ENCODE measurements at regions not wholly inside any gene's neighbourhood (a gene's known extent, or its start where the extent isn't known, plus 50 kb on each side); places are given as distances from the start of the nearest gene placed in this dataset.

DNA sequence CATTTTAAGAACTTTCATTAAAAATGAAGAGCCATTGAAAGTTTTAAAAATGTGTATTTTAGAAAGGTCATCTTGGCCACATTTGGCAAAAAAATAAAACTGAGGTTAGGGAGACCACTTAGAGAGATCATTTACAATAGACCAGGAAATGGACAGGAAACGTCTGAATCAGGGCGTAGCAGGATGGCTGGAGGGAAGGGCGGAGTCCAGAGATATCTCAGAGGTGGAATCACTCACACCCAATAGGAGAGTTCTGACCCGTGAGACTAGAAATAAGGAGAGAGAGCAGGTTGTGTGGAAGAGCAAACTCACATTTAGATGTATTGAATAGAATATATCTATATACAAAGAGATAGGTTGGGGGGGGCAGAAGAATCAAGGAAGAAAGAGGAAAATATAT is 373.4 kb downstream of the METTL4 start:
- TF ChIP-seq, protein P1, sequence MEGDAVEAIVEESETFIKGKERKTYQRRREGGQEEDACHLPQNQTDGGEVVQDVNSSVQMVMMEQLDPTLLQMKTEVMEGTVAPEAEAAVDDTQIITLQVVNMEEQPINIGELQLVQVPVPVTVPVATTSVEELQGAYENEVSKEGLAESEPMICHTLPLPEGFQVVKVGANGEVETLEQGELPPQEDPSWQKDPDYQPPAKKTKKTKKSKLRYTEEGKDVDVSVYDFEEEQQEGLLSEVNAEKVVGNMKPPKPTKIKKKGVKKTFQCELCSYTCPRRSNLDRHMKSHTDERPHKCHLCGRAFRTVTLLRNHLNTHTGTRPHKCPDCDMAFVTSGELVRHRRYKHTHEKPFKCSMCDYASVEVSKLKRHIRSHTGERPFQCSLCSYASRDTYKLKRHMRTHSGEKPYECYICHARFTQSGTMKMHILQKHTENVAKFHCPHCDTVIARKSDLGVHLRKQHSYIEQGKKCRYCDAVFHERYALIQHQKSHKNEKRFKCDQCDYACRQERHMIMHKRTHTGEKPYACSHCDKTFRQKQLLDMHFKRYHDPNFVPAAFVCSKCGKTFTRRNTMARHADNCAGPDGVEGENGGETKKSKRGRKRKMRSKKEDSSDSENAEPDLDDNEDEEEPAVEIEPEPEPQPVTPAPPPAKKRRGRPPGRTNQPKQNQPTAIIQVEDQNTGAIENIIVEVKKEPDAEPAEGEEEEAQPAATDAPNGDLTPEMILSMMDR (IDR thresholded peaks at IDR 0.05; ENCODE audit: borderline replicate concordance, control extremely low read depth, extremely low read depth, insufficient read depth, missing control alignments), result no peak
- in situ Hi-C loops (cut with MboI; ENCODE audit: low sequenced_read_pairs, unreplicated experiment), result no loop called here
- no peak for DNase-seq (ENCODE audit: low spot score)

DNA sequence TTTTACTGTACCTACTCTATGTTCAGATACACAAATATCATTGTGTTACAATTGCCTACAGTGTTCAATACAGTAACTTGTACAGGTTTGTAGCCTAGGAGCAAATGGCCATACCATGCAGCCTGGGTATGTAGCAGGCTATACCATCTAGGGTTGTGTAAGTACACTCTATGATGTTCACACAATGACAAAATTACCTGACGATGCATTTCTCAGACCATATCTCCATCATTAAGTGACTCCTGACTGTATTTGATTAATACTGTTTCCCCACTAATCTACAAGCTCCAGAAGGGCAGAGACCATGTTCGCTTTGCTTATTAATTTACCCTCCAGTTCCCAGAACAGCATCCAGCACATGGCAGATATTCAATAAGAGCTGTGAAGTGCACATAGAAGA is 372.2 kb downstream of the METTL4 start:
- TF ChIP-seq, protein P1 (IDR thresholded peaks at IDR 0.05; ENCODE audit: borderline replicate concordance, control extremely low read depth, extremely low read depth, insufficient read depth, missing control alignments), result no peak
- in situ Hi-C loops (cut with MboI; ENCODE audit: low sequenced_read_pairs, unreplicated experiment), result no loop called here
- DNase-seq (ENCODE audit: low spot score), result no peak

DNA sequence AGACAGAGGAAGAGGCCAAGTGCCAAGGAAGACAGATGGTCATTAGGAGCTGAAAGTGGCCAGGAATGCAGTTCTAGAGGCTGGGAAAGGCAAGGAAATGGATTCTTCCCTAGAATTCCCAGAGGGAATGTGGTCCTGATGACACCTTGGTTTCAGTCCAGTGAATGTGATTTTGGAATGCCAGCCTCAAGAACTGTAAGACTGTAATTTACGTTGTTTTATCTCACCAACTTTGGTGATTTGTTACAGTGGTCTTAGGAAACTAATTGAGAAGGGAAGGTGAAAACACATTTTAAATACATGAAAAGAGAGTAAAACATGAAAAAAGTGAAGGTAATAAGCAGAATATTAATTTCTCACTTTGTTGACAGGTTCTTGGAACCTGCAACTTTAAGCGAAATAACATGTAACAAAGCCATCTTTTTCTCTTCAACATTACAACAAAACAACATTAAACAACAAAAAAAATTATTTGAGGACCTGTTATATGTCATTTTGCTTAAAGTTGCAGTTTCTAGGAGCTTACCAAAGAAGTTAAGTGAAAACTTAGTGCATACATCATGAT is 370.2 kb downstream of the METTL4 start:
- in situ Hi-C loops (cut with MboI; ENCODE audit: low sequenced_read_pairs, unreplicated experiment), result no loop called here
- no peak for DNase-seq (ENCODE audit: low spot score)

DNA sequence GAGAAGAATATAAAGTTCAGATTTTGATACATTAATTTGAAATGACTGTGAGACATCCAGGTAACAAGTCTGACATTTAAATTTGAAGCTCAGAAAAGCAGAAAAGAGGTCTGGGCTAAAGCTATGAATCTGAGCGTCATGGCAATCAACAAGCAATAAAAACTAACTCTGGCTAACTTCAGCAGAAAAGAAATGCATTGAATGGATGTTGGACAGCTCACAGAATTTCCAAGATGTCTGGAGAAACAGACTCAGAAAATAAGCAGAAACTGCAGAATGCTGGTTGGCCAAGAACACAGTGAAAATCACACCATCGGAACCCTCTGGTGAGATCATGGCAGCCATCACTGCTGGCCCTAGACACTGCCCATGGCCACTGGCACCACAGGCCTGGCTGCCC is 366.6 kb downstream of the METTL4 start:
- no peak for DNase-seq (ENCODE audit: low spot score)
- TF ChIP-seq, protein P1 (IDR thresholded peaks at IDR 0.05; ENCODE audit: borderline replicate concordance, control extremely low read depth, extremely low read depth, insufficient read depth, missing control alignments), result no peak
- in situ Hi-C loops (cut with MboI; ENCODE audit: low sequenced_read_pairs, unreplicated experiment), result no loop called here

More for the DNA sequence above, 370.2 kb downstream of the METTL4 start:
- TF ChIP-seq, protein P1 (IDR thresholded peaks at IDR 0.05; ENCODE audit: borderline replicate concordance, control extremely low read depth, extremely low read depth, insufficient read depth, missing control alignments), result no peak

DNA sequence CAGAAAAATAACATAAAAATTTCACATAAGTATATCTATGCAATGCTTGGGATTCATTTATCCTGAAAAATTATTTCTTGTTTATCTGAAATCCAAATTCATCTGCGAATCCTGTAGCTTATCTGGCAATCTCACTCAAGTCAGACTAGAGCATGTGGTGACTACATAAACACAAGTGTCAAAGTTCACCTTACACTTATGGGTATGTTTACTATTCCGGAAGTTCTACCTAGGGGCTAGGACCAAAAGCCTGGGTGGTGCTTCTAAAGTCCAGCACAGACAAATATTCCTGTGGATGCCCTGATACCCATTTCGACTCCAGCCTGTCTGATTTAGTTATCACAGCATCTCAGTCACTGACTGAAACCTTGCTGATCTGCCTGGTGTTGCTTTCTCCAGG is 364.0 kb downstream of the METTL4 start:
- TF ChIP-seq, protein P1 (IDR thresholded peaks at IDR 0.05; ENCODE audit: borderline replicate concordance, control extremely low read depth, extremely low read depth, insufficient read depth, missing control alignments), result no peak
- in situ Hi-C loops (cut with MboI; ENCODE audit: low sequenced_read_pairs, unreplicated experiment), result no loop called here
- DNase-seq (ENCODE audit: low spot score), result no peak

DNA sequence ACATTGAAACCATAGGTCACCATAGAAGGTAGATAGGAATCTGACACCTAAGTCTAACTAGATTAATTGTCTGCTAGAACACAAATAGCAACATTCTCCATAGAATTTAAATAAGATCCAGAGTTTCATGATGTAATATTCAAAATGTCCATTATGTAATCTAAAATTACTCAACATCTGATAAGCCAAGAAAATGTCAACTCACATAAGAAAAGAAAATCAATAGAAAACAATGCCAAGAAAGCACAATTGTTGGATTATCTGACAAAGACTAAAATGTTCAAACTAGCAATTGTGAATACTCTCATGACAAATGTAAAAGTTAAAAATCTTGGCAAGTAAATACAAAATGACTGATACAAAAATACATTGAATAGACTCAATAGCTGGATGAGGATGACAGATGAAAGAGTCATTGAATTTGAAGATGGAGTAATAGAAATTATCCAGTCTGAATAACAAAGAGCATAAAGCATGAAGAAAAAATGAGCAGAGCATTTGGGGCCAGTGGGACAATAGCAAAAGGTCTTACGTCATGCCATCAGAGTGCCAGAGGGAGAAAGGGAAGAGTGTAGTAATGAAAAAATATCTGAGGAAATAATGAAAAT is 358.6 kb downstream of the METTL4 start:
- no peak for DNase-seq (ENCODE audit: low spot score)
- in situ Hi-C loops (cut with MboI; ENCODE audit: low sequenced_read_pairs, unreplicated experiment), result no loop called here
- TF ChIP-seq, protein P1 (IDR thresholded peaks at IDR 0.05; ENCODE audit: borderline replicate concordance, control extremely low read depth, extremely low read depth, insufficient read depth, missing control alignments), result no peak
